OCI-LY3 (cell line): ENCODE measurements at regions not wholly inside any gene's neighbourhood (a gene's known extent, or its start where the extent isn't known, plus 50 kb on each side); places are given as distances from the start of the nearest gene placed in this dataset.

Experiments used
- H2AFZ ChIP-seq: fragments of 200-600, 300-600 bp; shearing (Covaris generic); 2 replicates; pipeline ENCODE4 v1.6.0; 2014; ENCODE audit warnings: antibody characterized with exemption, low read depth, low read length
- H3K27ac ChIP-seq: fragments of 200-600, 300-600 bp; sonication (generic); 2 replicates; pipeline ENCODE4 v1.5.1; 2014; ENCODE audit warnings: mild to moderate bottlenecking, low read length, moderate library complexity, mixed read lengths
- H3K27me3 ChIP-seq: fragments of 200-600, 300-600 bp; sonication (generic); 2 replicates; pipeline ENCODE4 v1.6.1; 2014; ENCODE audit warnings: low read depth, low read length, mixed read lengths
- H3K36me3 ChIP-seq: fragments of 200-600, 300-600 bp; sonication (generic); replicated peaks from 2 replicates; pipeline ENCODE3; 2014; ENCODE audit warnings: low read depth, low read length, mixed read lengths
- H3K4me1 ChIP-seq: fragments of 300-600, 200-600 bp; sonication (generic); 2 replicates; pipeline ENCODE4 v1.6.1; 2014; ENCODE audit warnings: low read length, mixed read lengths
- H3K4me2 ChIP-seq: fragments of 200-600, 300-600 bp; sonication (generic); 2 replicates; pipeline ENCODE4 v1.6.1; 2014; ENCODE audit warnings: low read length, mixed read lengths
- H3K4me3 ChIP-seq: fragments of 300-600, 200-600 bp; sonication (generic); 2 replicates; pipeline ENCODE4 v1.5.1; 2014; ENCODE audit warnings: antibody characterized with exemption, mild to moderate bottlenecking, low read length, moderate library complexity
- H3K79me2 ChIP-seq: fragments of 300-600, 200-600 bp; shearing (Covaris generic); 2 replicates; pipeline ENCODE4 v1.6.1; 2014; ENCODE audit warnings: mild to moderate bottlenecking, low read length, mixed read lengths
- H3K9ac ChIP-seq: fragments of 300-600, 200-600 bp; shearing (Covaris generic); 2 replicates; pipeline ENCODE4 v1.6.0; 2014; ENCODE audit warnings: mild to moderate bottlenecking, low read length, moderate library complexity
- H3K9me3 ChIP-seq: fragments of 200-600, 300-600 bp; shearing (Covaris generic); 2 replicates; pipeline ENCODE4 v1.6.1; 2014; ENCODE audit warnings: low read length, mixed read lengths; ENCODE audit not compliant: insufficient read depth
- H4K20me1 ChIP-seq: fragments of 200-600, 300-600 bp; sonication (generic); 2 replicates; pipeline ENCODE4 v1.6.1; 2016; ENCODE audit warnings: low read length, mixed read lengths; ENCODE audit not compliant: insufficient read depth
- EZH2phosphoT487 ChIP-seq: fragments of 200-600 bp; shearing (Covaris generic); IDR thresholded peaks from 2 replicates; pipeline ENCODE4 v1.6.1; 2018; ENCODE audit warnings: antibody characterized with exemption, mixed run types, low read depth
- TF ChIP-seq, protein P1 (sequence below): fragments of 200-600, 300-600 bp; sonication (generic); IDR thresholded peaks from 2 replicates; pipeline ENCODE4 v1.5.1; 2014; ENCODE audit warnings: antibody characterized with exemption, low read length, low read depth

DNA sequence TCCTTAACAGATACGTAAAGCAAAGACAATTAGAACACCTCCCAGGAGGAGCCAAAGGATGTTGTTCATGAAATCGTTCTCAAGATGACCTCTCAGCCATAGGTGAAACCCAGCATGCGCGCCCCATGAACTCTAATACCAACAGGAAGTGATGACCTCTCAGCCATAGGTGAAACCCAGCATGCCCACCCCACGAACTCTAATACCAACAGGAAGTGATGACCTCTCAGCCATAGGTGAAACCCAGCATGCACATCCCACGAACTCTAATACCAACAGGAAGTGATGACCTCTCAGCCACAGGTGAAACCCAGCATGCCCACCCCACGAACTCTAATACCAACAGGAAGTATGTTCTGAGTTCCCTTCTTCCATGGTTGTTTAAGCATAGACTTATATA is 205.2 kb upstream of the ADARB2 start:
- Histone ChIP-seq H3K9me3 (no peaks in the 10 kb centered on the region), H3K36me3 (no peaks in the 10 kb centered on the region), H3K4me3 (no peak overlapping the region), H3K27ac (no peak overlapping the region), H4K20me1 (no peaks in the 10 kb centered on the region), H3K9ac (no peak overlapping the region), H3K4me2 (no peak overlapping the region), H3K79me2 (no peaks in the 10 kb centered on the region), H2AFZ (no peak overlapping the region), H3K27me3 (no peaks in the 10 kb centered on the region), H3K4me1 (no peaks in the 10 kb centered on the region)
- TF ChIP-seq, protein P1, sequence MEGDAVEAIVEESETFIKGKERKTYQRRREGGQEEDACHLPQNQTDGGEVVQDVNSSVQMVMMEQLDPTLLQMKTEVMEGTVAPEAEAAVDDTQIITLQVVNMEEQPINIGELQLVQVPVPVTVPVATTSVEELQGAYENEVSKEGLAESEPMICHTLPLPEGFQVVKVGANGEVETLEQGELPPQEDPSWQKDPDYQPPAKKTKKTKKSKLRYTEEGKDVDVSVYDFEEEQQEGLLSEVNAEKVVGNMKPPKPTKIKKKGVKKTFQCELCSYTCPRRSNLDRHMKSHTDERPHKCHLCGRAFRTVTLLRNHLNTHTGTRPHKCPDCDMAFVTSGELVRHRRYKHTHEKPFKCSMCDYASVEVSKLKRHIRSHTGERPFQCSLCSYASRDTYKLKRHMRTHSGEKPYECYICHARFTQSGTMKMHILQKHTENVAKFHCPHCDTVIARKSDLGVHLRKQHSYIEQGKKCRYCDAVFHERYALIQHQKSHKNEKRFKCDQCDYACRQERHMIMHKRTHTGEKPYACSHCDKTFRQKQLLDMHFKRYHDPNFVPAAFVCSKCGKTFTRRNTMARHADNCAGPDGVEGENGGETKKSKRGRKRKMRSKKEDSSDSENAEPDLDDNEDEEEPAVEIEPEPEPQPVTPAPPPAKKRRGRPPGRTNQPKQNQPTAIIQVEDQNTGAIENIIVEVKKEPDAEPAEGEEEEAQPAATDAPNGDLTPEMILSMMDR = no peak
- TF ChIP-seq EZH2phosphoT487 = no peak

DNA sequence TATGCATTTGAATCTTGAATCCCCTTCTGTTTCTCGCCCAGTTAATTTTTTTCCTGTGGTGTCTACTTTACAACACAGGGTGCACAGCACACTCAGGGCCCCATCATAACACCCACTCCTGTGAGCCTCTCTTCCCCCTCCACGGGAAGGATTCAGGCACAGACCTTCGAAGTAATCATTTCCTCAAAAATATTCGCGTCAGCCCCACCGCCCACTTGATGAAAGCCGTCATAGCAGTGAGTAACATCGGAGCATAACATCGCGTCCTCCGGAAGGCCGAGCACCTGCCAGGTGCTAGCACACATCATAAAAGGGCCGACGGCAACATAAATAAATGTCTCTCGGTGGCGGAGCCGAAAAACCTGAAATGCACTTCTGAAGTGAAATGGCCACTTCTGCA is 201.7 kb upstream of the ADARB2 start:
- no peak overlapping the region for H3K9ac ChIP-seq
- no peak overlapping the region for H3K4me3 ChIP-seq
- no peaks in the 10 kb centered on the region for H3K36me3 ChIP-seq

GRCh38 chr10:1938317-1938716 is 201.0 kb upstream of the ADARB2 start:
- Histone ChIP-seq H3K36me3 (no peaks in the 10 kb centered on the region), H3K9me3 (no peaks in the 10 kb centered on the region), H3K27me3 (no peaks in the 10 kb centered on the region), H3K4me2 (no peak overlapping the region), H3K4me1 (no peaks in the 10 kb centered on the region), H4K20me1 (no peaks in the 10 kb centered on the region), H3K4me3 (no peak overlapping the region), H3K79me2 (no peaks in the 10 kb centered on the region), H3K27ac (no peak overlapping the region), H3K9ac (no peak overlapping the region), H2AFZ (no peak overlapping the region)
- no peak for TF ChIP-seq EZH2phosphoT487
- TF ChIP-seq, protein P1 = no peak

More for the DNA sequence above, 201.7 kb upstream of the ADARB2 start:
- TF ChIP-seq, protein P1 = no peak
- no peak for TF ChIP-seq EZH2phosphoT487
- H3K27me3 ChIP-seq = no peaks in the 10 kb centered on the region
- H4K20me1 ChIP-seq = no peaks in the 10 kb centered on the region
- H3K4me2 ChIP-seq = no peak overlapping the region
- H3K27ac ChIP-seq = no peak overlapping the region
- no peak overlapping the region for H2AFZ ChIP-seq
- H3K9me3 ChIP-seq = no peaks in the 10 kb centered on the region
- no peaks in the 10 kb centered on the region for H3K4me1 ChIP-seq
- H3K79me2 ChIP-seq = no peaks in the 10 kb centered on the region

- no peaks in the 10 kb centered on the region for H3K4me1 ChIP-seq
- no peak for TF ChIP-seq EZH2phosphoT487
- TF ChIP-seq, protein P1 = no peak
- no peak overlapping the region for H3K27ac ChIP-seq
- no peak overlapping the region for H2AFZ ChIP-seq
- no peak overlapping the region for H3K4me2 ChIP-seq
- no peaks in the 10 kb centered on the region for H3K9me3 ChIP-seq
- H3K27me3 ChIP-seq = no peaks in the 10 kb centered on the region
- H3K36me3 ChIP-seq = no peaks in the 10 kb centered on the region
- no peak overlapping the region for H3K9ac ChIP-seq
- no peak overlapping the region for H3K4me3 ChIP-seq
- H4K20me1 ChIP-seq = no peaks in the 10 kb centered on the region
- no peaks in the 10 kb centered on the region for H3K79me2 ChIP-seq
Observed at GRCh38 chr10:1935912-1936311, 198.6 kb upstream of the ADARB2 start.
